ENCODE measurements at regions not wholly inside any gene's neighbourhood (a gene's known extent, or its start where the extent isn't known, plus 50 kb on each side); places are given as distances from the start of the nearest gene placed in this dataset.

GRCh38 chr5:14962604-14963003 lies 91.0 kb upstream of the ANKH start:
- TF ChIP-seq CTCF (IDR thresholded peaks at IDR 0.05; ENCODE audit: insufficient read depth, low read depth, low read length), result no peak
- TF ChIP-seq EZH2 (IDR thresholded peaks at IDR 0.05; ENCODE audit: insufficient read depth, low read length), result no peak

All from astrocyte (in vitro differentiated cells and primary cell).